ENCODE measurements at regions not wholly inside any gene's neighbourhood (a gene's known extent, or its start where the extent isn't known, plus 50 kb on each side); places are given as distances from the start of the nearest gene placed in this dataset.

- no peak for TF ChIP-seq CTCF (IDR thresholded peaks at IDR 0.05)
- no peak for TF ChIP-seq POLR2A (IDR thresholded peaks at IDR 0.05)
These were observed 1290.7 kb downstream of the STIM2 start for GRCh38 chr4:28151314-28151713.

Measured in lower leg skin (tissue), 3 donors.